Liver (tissue), 7 donors: ENCODE measurements at regions not wholly inside any gene's neighbourhood (a gene's known extent, or its start where the extent isn't known, plus 50 kb on each side); places are given as distances from the start of the nearest gene placed in this dataset.

Experiments
- DNase-seq: peaks from one replicate; pipeline ENCODE4 v3.0.0-alpha.2; 2017; ENCODE audit warnings: low spot score
- H3K27ac ChIP-seq, 2 donors: one replicate each; pipeline ENCODE4 v1.7.0; 2013; ENCODE audit warnings: inconsistent platforms in 2 of 2, low read length in 2 of 2, control low read depth in 1 of 2, low read depth in 1 of 2, mild to moderate bottlenecking in 1 of 2
- H3K27me3 ChIP-seq, 4 donors: one replicate each; pipeline versions ENCODE4 v1.6.1 to v1.7.0; 2013; ENCODE audit warnings: low read length in 3 of 4, inconsistent platforms in 1 of 4, mild to moderate bottlenecking in 1 of 4, moderate library complexity in 1 of 4; ENCODE audit not compliant: control insufficient read depth in 4 of 4, insufficient read depth in 4 of 4
- H3K36me3 ChIP-seq, 4 donors: one replicate each; pipeline versions ENCODE4 v1.6.1 to v1.7.0; 2013; ENCODE audit warnings: low read length in 3 of 4, mild to moderate bottlenecking in 3 of 4, low read depth in 1 of 4, moderate library complexity in 1 of 4; ENCODE audit not compliant: control insufficient read depth in 4 of 4, insufficient read depth in 3 of 4
- H3K4me1 ChIP-seq, 4 donors: one replicate each; pipeline versions ENCODE4 v1.6.1 to v1.7.0; 2013; ENCODE audit warnings: low read length in 3 of 4, mild to moderate bottlenecking in 3 of 4, moderate library complexity in 1 of 4; ENCODE audit not compliant: control insufficient read depth in 4 of 4, insufficient read depth in 4 of 4
- H3K4me3 ChIP-seq, 3 donors: one replicate each; pipeline versions ENCODE4 v1.6.1 to v1.7.0; 2013; ENCODE audit warnings: low read length in 3 of 3, control low read depth in 1 of 3, low read depth in 1 of 3, mild to moderate bottlenecking in 1 of 3
- H3K9ac ChIP-seq, 2 donors: one replicate each; pipeline ENCODE4 v1.7.0; 2013; ENCODE audit warnings: low read length in 2 of 2, mild to moderate bottlenecking in 2 of 2, moderate library complexity in 2 of 2, control low read depth in 1 of 2, low read depth in 1 of 2
- H3K9me3 ChIP-seq, 4 donors: one replicate each; pipeline versions ENCODE4 v1.6.1 to v1.7.0; 2013; ENCODE audit warnings: low read length in 3 of 4; ENCODE audit not compliant: control insufficient read depth in 4 of 4
- EGR1 ChIP-seq, 2 donors: IDR thresholded peaks; 2 replicates each; pipeline ENCODE4 v1.6.1; 2016 to 2018; ENCODE audit warnings: antibody characterized with exemption in 2 of 2, low read depth in 2 of 2
- FOXA1 ChIP-seq: IDR thresholded peaks from 2 replicates; pipeline ENCODE4 v1.6.1; 2016; ENCODE audit warnings: antibody characterized with exemption
- FOXA2 ChIP-seq: IDR thresholded peaks from 2 replicates; pipeline ENCODE4 v1.6.1; 2016; ENCODE audit warnings: antibody characterized with exemption
- GABPA ChIP-seq, 2 donors: IDR thresholded peaks in 1 of 2; conservative IDR thresholded peaks in 1 of 2; 2 replicates each; pipeline ENCODE4 v1.6.1; 2016; ENCODE audit warnings: antibody characterized with exemption in 2 of 2, mild to moderate bottlenecking in 1 of 2, moderate library complexity in 1 of 2
- HNF4A ChIP-seq, 2 donors: conservative IDR thresholded peaks; 2 replicates each; pipeline ENCODE4 v1.6.1; 2016; ENCODE audit warnings: antibody characterized with exemption in 2 of 2, mild to moderate bottlenecking in 2 of 2
- NR2F2 ChIP-seq: IDR thresholded peaks from 2 replicates; pipeline ENCODE4 v1.6.1; 2016; ENCODE audit warnings: antibody characterized with exemption
- RAD21 ChIP-seq, 2 donors: IDR thresholded peaks; 2 replicates each; pipeline ENCODE4 v1.6.1; 2016; ENCODE audit warnings: antibody characterized with exemption in 2 of 2, mild to moderate bottlenecking in 2 of 2
- REST ChIP-seq: IDR thresholded peaks from 2 replicates; pipeline ENCODE4 v1.6.1; 2016; ENCODE audit warnings: antibody characterized with exemption, mild to moderate bottlenecking
- RXRA ChIP-seq, 2 donors: IDR thresholded peaks; 2 replicates each; pipeline ENCODE4 v1.6.1; 2017 to 2018; ENCODE audit warnings: antibody characterized with exemption in 2 of 2, mild to moderate bottlenecking in 1 of 2
- SP1 ChIP-seq: IDR thresholded peaks from 2 replicates; pipeline ENCODE4 v1.6.1; 2018; ENCODE audit warnings: antibody characterized with exemption, mild to moderate bottlenecking
- TAF1 ChIP-seq: conservative IDR thresholded peaks from 2 replicates; pipeline ENCODE4 v1.6.1; 2016; ENCODE audit warnings: antibody characterized with exemption, mild to moderate bottlenecking
- YY1 ChIP-seq: IDR thresholded peaks from 2 replicates; pipeline ENCODE4 v1.6.1; 2016; ENCODE audit warnings: antibody characterized with exemption, mild to moderate bottlenecking
- ZBTB33 ChIP-seq: IDR thresholded peaks from 2 replicates; pipeline ENCODE4 v1.6.1; 2016; ENCODE audit warnings: antibody characterized with exemption
- WGBS: extraction: QIAGEN DNeasy Blood & Tissue Kit; methylation state at CpG from one replicate; pipeline ENCODE4 v1.1.7; 2013; 5-methylcytosine and 5-hydroxymethylcytosine counted together
- TF ChIP-seq, protein P1 (sequence below): IDR thresholded peaks from 2 replicates; pipeline ENCODE4 v1.6.1; 2016; ENCODE audit warnings: antibody characterized with exemption
- TF ChIP-seq, protein P2 (sequence below): IDR thresholded peaks from 2 replicates; pipeline ENCODE4 v1.6.1; 2016; ENCODE audit warnings: antibody characterized with exemption
- donor health status: healthy.
- donor health status: healthy.
- donor health status: healthy.
- donor health status: healthy.

GRCh38 chr20:56909918-56910714 is 281.0 kb downstream of the TFAP2C start:
- Histone ChIP-seq H3K9ac (no peak overlapping the region), H3K4me3 (no peak overlapping the region), H3K9me3 (no peaks in the 10 kb centered on the region), H3K27me3 (peaks cover 0 to 2% (median 0%) of the 10 kb centered on the region in 4 donors), H3K4me1 (no peaks in the 10 kb centered on the region), H3K36me3 (no peaks in the 10 kb centered on the region), H3K27ac (no peak overlapping the region)
- DNase-seq: no peak
- 53% methylated on average over 16 of the region's 16 CpGs for WGBS
- TF ChIP-seq, protein P1, sequence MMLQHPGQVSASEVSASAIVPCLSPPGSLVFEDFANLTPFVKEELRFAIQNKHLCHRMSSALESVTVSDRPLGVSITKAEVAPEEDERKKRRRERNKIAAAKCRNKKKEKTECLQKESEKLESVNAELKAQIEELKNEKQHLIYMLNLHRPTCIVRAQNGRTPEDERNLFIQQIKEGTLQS: no peak
- TF ChIP-seq REST (no peak), FOXA2 (no peak), YY1 (no peak), RAD21 (IDR thresholded peaks at IDR 0.05) (no peak), RXRA (IDR thresholded peaks at IDR 0.05) (no peak), TAF1 (no peak), HNF4A (conservative IDR thresholded peaks at IDR 0.05) (no peak), ZBTB33 (no peak), SP1 (no peak)
- TF ChIP-seq, protein P2, sequence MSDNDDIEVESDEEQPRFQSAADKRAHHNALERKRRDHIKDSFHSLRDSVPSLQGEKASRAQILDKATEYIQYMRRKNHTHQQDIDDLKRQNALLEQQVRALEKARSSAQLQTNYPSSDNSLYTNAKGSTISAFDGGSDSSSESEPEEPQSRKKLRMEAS: no peak

DNA sequence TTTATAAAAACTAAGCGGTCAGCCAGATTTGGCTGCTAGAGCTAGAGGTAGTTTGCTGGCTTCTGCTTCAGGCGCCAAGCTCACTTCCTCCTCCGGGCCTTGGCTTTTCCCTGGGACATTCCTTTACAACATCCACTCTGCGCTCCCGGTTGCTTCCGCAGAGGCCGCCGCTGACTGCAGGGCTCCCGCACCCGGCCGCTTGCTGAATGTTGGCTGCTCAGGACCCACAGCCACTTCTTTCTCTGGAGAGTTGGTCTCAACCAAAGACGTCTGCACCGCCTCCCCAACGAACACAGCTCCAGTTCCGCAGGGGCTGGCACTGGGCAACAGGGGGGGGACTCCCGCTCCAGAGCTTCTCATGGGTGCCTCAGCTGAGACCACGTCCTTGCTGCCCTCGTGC is 282.8 kb downstream of the TFAP2C start:
- Histone ChIP-seq H3K4me3 (no peak overlapping the region), H3K36me3 (no peaks in the 10 kb centered on the region), H3K9ac (no peak overlapping the region), H3K4me1 (no peaks in the 10 kb centered on the region), H3K27me3 (peaks cover 0 to 5% (median 0%) of the 10 kb centered on the region in 4 donors), H3K9me3 (no peaks in the 10 kb centered on the region), H3K27ac (no peak overlapping the region)
- TF ChIP-seq, protein P2: no peak
- TF ChIP-seq, protein P1: no peak
- TF ChIP-seq NR2F2 (no peak), REST (no peak), TAF1 (no peak), FOXA1 (no peak), SP1 (no peak), GABPA (IDR thresholded peaks at IDR 0.05 in 1 of 2, conservative IDR thresholded peaks at IDR 0.05 in 1 of 2) (no peak), EGR1 (IDR thresholded peaks at IDR 0.05; ENCODE audit: low read depth in 2 of 2) (no peak)
- no peak for DNase-seq
- WGBS: 72% methylated on average over 18 of the region's 18 CpGs
